Cardiac muscle cell (in vitro differentiated cells and primary cell): ENCODE measurements at regions not wholly inside any gene's neighbourhood (a gene's known extent, or its start where the extent isn't known, plus 50 kb on each side); places are given as distances from the start of the nearest gene placed in this dataset.
A peak's percentile ranks its signal among the peaks of the same experiment; 100 is the strongest.

ENCODE experiments used
- DNase-seq, 2 donors: peaks; one replicate each; pipeline versions ENCODE4 v3.0.0 to v3.0.0-alpha.2; 2010 to 2017; ENCODE audit warnings: low read depth in 1 of 2, low spot score in 1 of 2
- H3K27ac ChIP-seq: fragments of 200-600 bp; sonication (generic); 2 replicates; pipeline ENCODE4 v1.5.1; 2016
- H3K27me3 ChIP-seq: fragments of 200-600 bp; sonication (generic); 2 replicates; pipeline ENCODE4 v1.6.0; 2016; ENCODE audit warnings: control low read depth
- H3K36me3 ChIP-seq: fragments of 200-600 bp; sonication (generic); 2 replicates; pipeline ENCODE4 v1.5.1; 2016; ENCODE audit warnings: control low read depth
- H3K4me1 ChIP-seq: fragments of 200-600 bp; sonication (generic); 2 replicates; pipeline ENCODE4 v1.8.1; 2017; ENCODE audit warnings: low read depth, mild to moderate bottlenecking, mixed run types
- H3K4me3 ChIP-seq: fragments of 200-600 bp; sonication (generic); 2 replicates; pipeline ENCODE4 v1.5.1; 2016; ENCODE audit warnings: mild to moderate bottlenecking
- H3K9me3 ChIP-seq: fragments of 200-600 bp; sonication (generic); 2 replicates; pipeline ENCODE4 v1.5.1; 2017; ENCODE audit warnings: low read depth, mild to moderate bottlenecking, control low read depth
- CTCF ChIP-seq: IDR thresholded peaks from 2 replicates; pipeline ENCODE4 v1.5.1; 2012; ENCODE audit warnings: low read depth, mild to moderate bottlenecking, low read length

- Histone ChIP-seq H3K4me3 (no peak overlapping the region), H3K4me1 (peaks cover 4% of the 10 kb centered on the region), H3K27me3 (peaks cover 3% of the 10 kb centered on the region), H3K9me3 (no peaks in the 10 kb centered on the region), H3K36me3 (no peaks in the 10 kb centered on the region), H3K27ac (no peak overlapping the region)
- TF ChIP-seq CTCF = peak; percentile 96
- peak; percentile 87 to 91 for DNase-seq
Observed at GRCh38 chr3:67113802-67114407, 115.8 kb downstream of the KBTBD8 start.

GRCh38 chr3:67118122-67118521 lies 120.0 kb downstream of the KBTBD8 start:
- no peak for TF ChIP-seq CTCF
- H3K27ac ChIP-seq = no peak overlapping the region
- H3K4me1 ChIP-seq = no peaks in the 10 kb centered on the region

GRCh38 chr3:67118635-67119034 lies 120.5 kb downstream of the KBTBD8 start:
- TF ChIP-seq CTCF = no peak
- no peaks in the 10 kb centered on the region for H3K36me3 ChIP-seq
- no peaks in the 10 kb centered on the region for H3K9me3 ChIP-seq
- H3K4me3 ChIP-seq = no peak overlapping the region
- no peaks in the 10 kb centered on the region for H3K4me1 ChIP-seq
- DNase-seq = no peak
- no peak overlapping the region for H3K27ac ChIP-seq
- peaks cover 3% of the 10 kb centered on the region for H3K27me3 ChIP-seq

More at GRCh38 chr3:67118122-67118521, 120.0 kb downstream of the KBTBD8 start:
- Histone ChIP-seq H3K36me3 (no peaks in the 10 kb centered on the region), H3K9me3 (no peaks in the 10 kb centered on the region), H3K27me3 (peaks cover 3% of the 10 kb centered on the region), H3K4me3 (no peak overlapping the region)
- no peak for DNase-seq

GRCh38 chr3:67123914-67124313 lies 125.8 kb downstream of the KBTBD8 start:
- no peak for TF ChIP-seq CTCF
- Histone ChIP-seq H3K4me3 (no peak overlapping the region), H3K36me3 (no peaks in the 10 kb centered on the region), H3K27me3 (no peaks in the 10 kb centered on the region), H3K9me3 (no peaks in the 10 kb centered on the region), H3K27ac (no peak overlapping the region), H3K4me1 (no peaks in the 10 kb centered on the region)
- DNase-seq = no peak

- H3K36me3 ChIP-seq = no peaks in the 10 kb centered on the region
- no peak for DNase-seq
- no peak overlapping the region for H3K27ac ChIP-seq
- no peak overlapping the region for H3K4me3 ChIP-seq
- no peaks in the 10 kb centered on the region for H3K27me3 ChIP-seq
- H3K4me1 ChIP-seq = no peaks in the 10 kb centered on the region
- no peaks in the 10 kb centered on the region for H3K9me3 ChIP-seq
- TF ChIP-seq CTCF = no peak
Observed at GRCh38 chr3:67127254-67127653, 129.1 kb downstream of the KBTBD8 start.
